ENCODE measurements at regions not wholly inside any gene's neighbourhood (a gene's known extent, or its start where the extent isn't known, plus 50 kb on each side); places are given as distances from the start of the nearest gene placed in this dataset.

GRCh38 chr2:83582589-83582988 lies 876.5 kb downstream of the SUCLG1 start:
- Histone ChIP-seq H3K27ac (no peak overlapping the region), H3K4me3 (no peak overlapping the region), H3K9me3 (no peaks in the 10 kb centered on the region), H3K36me3 (no peaks in the 10 kb centered on the region), H3K4me1 (no peaks in the 10 kb centered on the region), H3K27me3 (no peaks in the 10 kb centered on the region)
- intact Hi-C loops (cut with DNase I) = no loop called here
- DNase-seq (no peak), ATAC-seq (no peak)
- no peak for TF ChIP-seq CTCF (IDR thresholded peaks at IDR 0.05)

GRCh38 chr2:83579507-83579906 lies 879.6 kb downstream of the SUCLG1 start:
- Histone ChIP-seq H3K36me3 (no peaks in the 10 kb centered on the region), H3K9me3 (no peaks in the 10 kb centered on the region), H3K27me3 (no peaks in the 10 kb centered on the region), H3K4me3 (no peak overlapping the region), H3K27ac (no peak overlapping the region), H3K4me1 (no peaks in the 10 kb centered on the region)
- DNase-seq (no peak), ATAC-seq (no peak)
- TF ChIP-seq CTCF (IDR thresholded peaks at IDR 0.05) = no peak
- intact Hi-C loops (cut with DNase I) = no loop called here

- TF ChIP-seq CTCF (IDR thresholded peaks at IDR 0.05) = no peak
- no peaks in the 10 kb centered on the region for H3K27me3 ChIP-seq
- ATAC-seq (no peak), DNase-seq (no peak)
- H3K4me3 ChIP-seq = no peak overlapping the region
- H3K36me3 ChIP-seq = no peaks in the 10 kb centered on the region
- no peaks in the 10 kb centered on the region for H3K4me1 ChIP-seq
- intact Hi-C loops (cut with DNase I) = no loop called here
- no peak overlapping the region for H3K27ac ChIP-seq
- no peaks in the 10 kb centered on the region for H3K9me3 ChIP-seq
These were observed 880.7 kb downstream of the SUCLG1 start for GRCh38 chr2:83578405-83578804.

GRCh38 chr2:83574614-83575013 lies 884.5 kb downstream of the SUCLG1 start:
- intact Hi-C loops (cut with DNase I) = no loop called here
- no peak overlapping the region for H3K27ac ChIP-seq
- no peaks in the 10 kb centered on the region for H3K36me3 ChIP-seq
- H3K4me3 ChIP-seq = no peak overlapping the region
- H3K9me3 ChIP-seq = no peaks in the 10 kb centered on the region
- no peak for DNase-seq
- TF ChIP-seq CTCF (IDR thresholded peaks at IDR 0.05) = no peak
- no peak for ATAC-seq
- no peaks in the 10 kb centered on the region for H3K27me3 ChIP-seq
- no peaks in the 10 kb centered on the region for H3K4me1 ChIP-seq

- no peaks in the 10 kb centered on the region for H3K4me1 ChIP-seq
- no peak for DNase-seq
- intact Hi-C loops (cut with DNase I) = no loop called here
- H3K27me3 ChIP-seq = no peaks in the 10 kb centered on the region
- no peaks in the 10 kb centered on the region for H3K9me3 ChIP-seq
- no peaks in the 10 kb centered on the region for H3K36me3 ChIP-seq
- no peak overlapping the region for H3K4me3 ChIP-seq
- TF ChIP-seq CTCF (IDR thresholded peaks at IDR 0.05) = no peak
- no peak for ATAC-seq
- no peak overlapping the region for H3K27ac ChIP-seq
These were observed 886.0 kb downstream of the SUCLG1 start for GRCh38 chr2:83573060-83573459.

All from left lung (tissue), 4 donors.